ENCODE measurements at regions not wholly inside any gene's neighbourhood (a gene's known extent, or its start where the extent isn't known, plus 50 kb on each side); places are given as distances from the start of the nearest gene placed in this dataset.

DNA sequence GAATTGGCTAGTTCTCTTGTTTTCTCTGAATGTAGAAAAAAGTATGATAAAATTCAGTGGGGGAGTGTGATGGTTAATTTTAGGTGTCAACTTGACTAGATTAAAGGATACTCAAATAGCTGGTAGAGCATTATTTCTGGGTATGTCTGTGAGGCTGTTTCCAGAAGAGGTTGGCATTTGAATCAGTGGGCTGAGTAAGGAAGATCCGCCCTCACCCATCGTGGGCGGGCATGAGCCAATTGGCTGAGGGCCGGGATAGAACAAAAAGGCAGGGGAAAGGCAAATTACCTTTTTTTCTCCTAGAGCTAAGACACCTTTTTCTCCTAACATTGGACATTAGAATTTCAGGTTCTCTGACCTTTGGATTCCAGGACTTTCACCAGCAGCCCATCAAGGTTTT lies 667.6 kb upstream of the SLC8A1 start:
- Mint-ChIP-seq H3K27ac (no peak overlapping the region), H3K36me3 (ENCODE audit: low read depth) (no peaks in the 10 kb centered on the region), H3K9me3 (ENCODE audit: insufficient read depth) (no peaks in the 10 kb centered on the region), H3K27me3 (ENCODE audit: low read depth) (no peaks in the 10 kb centered on the region), H3K4me1 (ENCODE audit: low read depth) (no peaks in the 10 kb centered on the region), H3K4me3 (no peak overlapping the region)
- DNase-seq (no peak), ATAC-seq (no peak)
- CTCF ChIA-PET: no interaction called here
- POLR2A ChIA-PET: no interaction called here

DNA sequence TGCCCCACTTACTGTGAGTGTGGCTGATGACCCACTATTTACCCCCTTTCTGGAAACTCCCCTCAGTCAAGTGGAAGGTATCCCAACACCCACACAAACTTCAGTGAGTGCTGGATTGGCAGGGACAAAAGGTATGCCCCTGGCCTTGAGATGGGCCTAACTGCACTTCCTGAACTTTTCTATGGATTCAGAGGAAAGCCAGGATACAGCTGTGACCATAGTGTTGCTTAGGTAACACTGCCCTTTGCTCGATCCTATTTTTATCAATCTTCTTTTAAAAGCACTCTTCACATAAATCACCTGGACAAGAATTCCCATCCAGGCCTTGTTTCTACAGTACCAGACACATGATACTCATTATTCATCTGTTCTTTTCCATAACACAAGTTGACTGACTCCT lies 671.5 kb upstream of the SLC8A1 start:
- no peak overlapping the region for H3K27ac Mint-ChIP-seq
- H3K36me3 Mint-ChIP-seq (ENCODE audit: low read depth): no peaks in the 10 kb centered on the region
- no peak overlapping the region for H3K4me3 Mint-ChIP-seq
- no peaks in the 10 kb centered on the region for H3K27me3 Mint-ChIP-seq (ENCODE audit: low read depth)
- ChIA-PET POLR2A (no interaction called here), CTCF (interaction anchor here (1.2 kb wide), 1 partner anchor 10 kb away, joined by 3 read pairs; no protein-coding TSS in a partner anchor)
- no peak for DNase-seq
- H3K9me3 Mint-ChIP-seq (ENCODE audit: insufficient read depth): no peaks in the 10 kb centered on the region
- H3K4me1 Mint-ChIP-seq (ENCODE audit: low read depth): no peaks in the 10 kb centered on the region
- no peak for ATAC-seq

DNA sequence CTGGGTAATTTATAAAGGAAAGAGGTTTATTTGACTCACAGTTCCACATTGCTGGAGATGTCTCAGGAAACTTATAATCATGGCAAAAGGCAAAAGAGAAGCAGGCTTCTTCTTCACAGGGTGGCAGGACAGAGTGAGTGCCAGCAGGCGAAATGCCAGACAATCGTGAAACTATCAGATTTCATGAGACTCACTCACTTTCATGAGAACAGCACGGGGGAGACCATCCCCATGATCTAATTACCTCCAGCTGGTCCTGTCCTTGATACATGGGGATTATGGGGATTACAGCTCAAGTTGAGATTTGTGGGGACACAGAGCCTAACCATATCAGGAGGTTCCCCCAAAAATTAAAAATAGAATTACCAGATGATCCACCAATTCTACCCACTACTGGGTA lies 675.5 kb upstream of the SLC8A1 start:
- CTCF ChIA-PET: no interaction called here
- no peaks in the 10 kb centered on the region for H3K27me3 Mint-ChIP-seq (ENCODE audit: low read depth)
- H3K9me3 Mint-ChIP-seq (ENCODE audit: insufficient read depth): no peaks in the 10 kb centered on the region
- H3K4me1 Mint-ChIP-seq (ENCODE audit: low read depth): no peaks in the 10 kb centered on the region
- H3K4me3 Mint-ChIP-seq: no peak overlapping the region
- no peaks in the 10 kb centered on the region for H3K36me3 Mint-ChIP-seq (ENCODE audit: low read depth)
- ATAC-seq: no peak
- H3K27ac Mint-ChIP-seq: no peak overlapping the region
- DNase-seq: no peak
- POLR2A ChIA-PET: no interaction called here

DNA sequence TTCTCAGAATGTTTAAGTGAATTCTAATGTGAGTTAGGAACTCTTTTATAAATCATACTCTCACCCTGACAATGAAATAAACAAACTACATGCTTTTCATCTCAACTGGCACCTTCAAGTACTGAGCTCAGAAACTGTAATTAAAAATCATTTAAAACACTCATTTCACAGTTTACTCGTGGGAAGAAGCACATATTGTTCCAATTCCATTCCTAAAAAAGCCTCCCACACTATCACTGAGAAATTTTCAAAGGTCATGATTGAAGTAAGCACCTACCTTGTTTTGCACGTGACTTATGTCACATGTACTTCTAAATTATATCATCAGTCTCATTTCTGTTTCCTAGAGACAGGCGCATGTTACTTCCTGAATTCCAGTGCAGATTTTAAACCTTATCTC lies 678.1 kb upstream of the SLC8A1 start:
- POLR2A ChIA-PET: no interaction called here
- CTCF ChIA-PET: no interaction called here
- Mint-ChIP-seq H3K4me1 (ENCODE audit: low read depth) (no peaks in the 10 kb centered on the region), H3K9me3 (ENCODE audit: insufficient read depth) (no peaks in the 10 kb centered on the region), H3K36me3 (ENCODE audit: low read depth) (no peaks in the 10 kb centered on the region), H3K27ac (no peak overlapping the region), H3K4me3 (no peak overlapping the region), H3K27me3 (ENCODE audit: low read depth) (no peaks in the 10 kb centered on the region)
- ATAC-seq (no peak), DNase-seq (no peak)

DNA sequence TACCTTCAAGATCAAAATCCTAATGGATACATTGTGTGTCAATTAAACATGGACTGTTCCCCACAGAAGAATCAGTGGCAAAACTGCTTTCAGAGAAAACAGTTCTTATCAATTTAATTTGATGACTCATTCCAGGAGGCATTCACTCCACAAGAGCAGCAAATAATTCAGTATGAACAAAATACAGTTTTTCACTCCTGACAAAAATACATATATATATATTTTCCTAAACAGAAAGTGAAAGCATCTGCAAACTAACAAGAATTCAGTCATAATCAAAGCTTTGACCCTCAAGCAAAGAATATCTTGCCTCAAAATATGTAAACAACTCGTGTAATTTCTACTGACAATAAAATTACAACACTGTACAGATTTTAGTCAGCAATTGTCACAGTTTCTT lies 685.1 kb upstream of the SLC8A1 start:
- H3K27ac Mint-ChIP-seq: no peak overlapping the region
- DNase-seq (no peak), ATAC-seq (no peak)
- H3K4me1 Mint-ChIP-seq (ENCODE audit: low read depth): no peaks in the 10 kb centered on the region
- ChIA-PET CTCF (no interaction called here), POLR2A (no interaction called here)
- no peak overlapping the region for H3K4me3 Mint-ChIP-seq
- H3K27me3 Mint-ChIP-seq (ENCODE audit: low read depth): no peaks in the 10 kb centered on the region
- H3K36me3 Mint-ChIP-seq (ENCODE audit: low read depth): no peaks in the 10 kb centered on the region
- no peaks in the 10 kb centered on the region for H3K9me3 Mint-ChIP-seq (ENCODE audit: insufficient read depth)

GRCh38 chr2:41141146-41141791 lies 689.4 kb upstream of the SLC8A1 start:
- ATAC-seq (no peak), DNase-seq (no peak)
- Mint-ChIP-seq H3K4me1 (ENCODE audit: low read depth) (no peaks in the 10 kb centered on the region), H3K4me3 (no peak overlapping the region), H3K27me3 (ENCODE audit: low read depth) (no peaks in the 10 kb centered on the region), H3K9me3 (ENCODE audit: insufficient read depth) (no peaks in the 10 kb centered on the region), H3K27ac (no peak overlapping the region), H3K36me3 (ENCODE audit: low read depth) (no peaks in the 10 kb centered on the region)
- POLR2A ChIA-PET: no interaction called here
- CTCF ChIA-PET: no interaction called here

- no peak overlapping the region for H3K4me3 Mint-ChIP-seq
Observed at GRCh38 chr2:41142478-41142877, 690.6 kb upstream of the SLC8A1 start.

DNA sequence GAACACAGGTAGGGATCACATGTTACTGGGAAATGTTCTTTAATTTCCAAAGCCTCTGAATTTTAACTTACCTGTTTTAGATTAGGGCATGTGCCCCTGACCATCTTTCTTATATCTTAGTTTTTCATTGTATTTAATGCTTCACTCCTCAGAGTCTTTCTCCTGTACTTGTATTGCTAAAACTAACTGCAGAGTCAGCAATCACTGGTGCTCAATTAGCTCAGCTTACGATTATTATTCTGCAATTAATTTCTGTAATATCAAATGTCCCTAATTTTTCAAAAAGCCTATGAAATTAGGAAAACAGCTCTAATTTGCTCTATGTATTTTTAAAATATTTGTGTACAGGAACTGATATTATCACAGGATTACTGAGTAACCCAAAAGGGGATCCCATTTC lies 693.2 kb upstream of the SLC8A1 start:
- POLR2A ChIA-PET: no interaction called here
- Mint-ChIP-seq H3K4me3 (no peak overlapping the region), H3K9me3 (ENCODE audit: insufficient read depth) (no peaks in the 10 kb centered on the region), H3K36me3 (ENCODE audit: low read depth) (no peaks in the 10 kb centered on the region), H3K4me1 (ENCODE audit: low read depth) (no peaks in the 10 kb centered on the region), H3K27ac (no peak overlapping the region), H3K27me3 (ENCODE audit: low read depth) (no peaks in the 10 kb centered on the region)
- no peak for ATAC-seq
- CTCF ChIA-PET: no interaction called here
- DNase-seq: no peak

More at GRCh38 chr2:41142478-41142877, 690.6 kb upstream of the SLC8A1 start:
- Mint-ChIP-seq H3K27ac (no peak overlapping the region), H3K9me3 (ENCODE audit: insufficient read depth) (no peaks in the 10 kb centered on the region), H3K27me3 (ENCODE audit: low read depth) (no peaks in the 10 kb centered on the region), H3K36me3 (ENCODE audit: low read depth) (no peaks in the 10 kb centered on the region), H3K4me1 (ENCODE audit: low read depth) (no peaks in the 10 kb centered on the region)
- POLR2A ChIA-PET: no interaction called here
- CTCF ChIA-PET: no interaction called here
- no peak for DNase-seq
- ATAC-seq: no peak

- H3K36me3 Mint-ChIP-seq (ENCODE audit: low read depth): no peaks in the 10 kb centered on the region
- CTCF ChIA-PET: no interaction called here
- ATAC-seq: no peak
- H3K27me3 Mint-ChIP-seq (ENCODE audit: low read depth): no peaks in the 10 kb centered on the region
- no peak overlapping the region for H3K27ac Mint-ChIP-seq
- H3K4me3 Mint-ChIP-seq: no peak overlapping the region
- no peaks in the 10 kb centered on the region for H3K9me3 Mint-ChIP-seq (ENCODE audit: insufficient read depth)
- POLR2A ChIA-PET: no interaction called here
- H3K4me1 Mint-ChIP-seq (ENCODE audit: low read depth): no peaks in the 10 kb centered on the region
- DNase-seq: no peak
Observed at GRCh38 chr2:41149054-41149453, 697.2 kb upstream of the SLC8A1 start.

DNA sequence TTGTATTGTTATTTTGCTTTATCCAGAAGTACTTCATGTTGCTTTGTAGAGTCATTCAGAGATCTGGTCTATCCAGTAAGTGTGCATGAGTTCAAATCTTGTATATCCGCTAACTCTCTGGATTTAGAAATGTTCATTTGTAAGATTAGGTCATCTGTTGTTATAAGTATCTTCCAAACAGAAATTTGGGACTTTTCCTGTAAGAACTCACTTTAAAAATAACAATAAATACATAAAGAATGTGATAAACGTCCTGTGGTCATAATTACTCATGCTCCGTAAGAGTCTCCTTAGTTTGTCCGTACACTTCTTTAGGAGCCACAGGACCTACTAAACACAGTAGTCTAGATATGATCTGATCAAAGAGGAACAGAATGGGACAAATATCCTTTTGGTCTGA lies 699.9 kb upstream of the SLC8A1 start:
- ChIA-PET CTCF (no interaction called here), POLR2A (no interaction called here)

GRCh38 chr2:41152318-41152717 lies 700.4 kb upstream of the SLC8A1 start:
- CTCF ChIA-PET: no interaction called here
- ATAC-seq: no peak

More for the DNA sequence above, 699.9 kb upstream of the SLC8A1 start:
- ATAC-seq (no peak), DNase-seq (no peak)
- no peaks in the 10 kb centered on the region for H3K4me1 Mint-ChIP-seq (ENCODE audit: low read depth)
- H3K4me3 Mint-ChIP-seq: no peak overlapping the region
- H3K9me3 Mint-ChIP-seq (ENCODE audit: insufficient read depth): peaks cover 2% of the 10 kb centered on the region
- no peaks in the 10 kb centered on the region for H3K36me3 Mint-ChIP-seq (ENCODE audit: low read depth)
- H3K27me3 Mint-ChIP-seq (ENCODE audit: low read depth): no peaks in the 10 kb centered on the region
- H3K27ac Mint-ChIP-seq: no peak overlapping the region

DNA sequence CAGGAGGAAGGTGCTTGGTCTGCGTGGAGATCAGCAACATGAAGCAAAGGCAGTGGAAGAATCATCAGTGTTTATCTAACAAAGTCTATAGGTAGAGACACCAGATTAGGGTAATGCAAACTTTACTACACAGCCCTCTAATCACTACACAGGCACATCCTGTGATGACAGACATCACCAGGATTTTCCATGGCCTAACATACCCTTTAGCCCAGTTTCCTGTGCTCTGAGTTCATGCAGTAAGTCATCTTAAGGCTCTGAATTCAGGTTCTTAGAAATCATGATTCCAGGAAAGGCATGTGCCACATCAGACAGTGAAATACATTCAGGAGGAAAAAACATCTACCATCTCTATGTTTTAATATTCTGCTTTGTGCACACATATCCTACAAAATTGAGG lies 708.5 kb upstream of the SLC8A1 start:
- peak; percentile 28 for DNase-seq
- CTCF ChIA-PET: no interaction called here

More at GRCh38 chr2:41152318-41152717, 700.4 kb upstream of the SLC8A1 start:
- DNase-seq: no peak
- Mint-ChIP-seq H3K4me3 (no peak overlapping the region), H3K27ac (no peak overlapping the region), H3K4me1 (ENCODE audit: low read depth) (no peaks in the 10 kb centered on the region), H3K36me3 (ENCODE audit: low read depth) (no peaks in the 10 kb centered on the region), H3K27me3 (ENCODE audit: low read depth) (no peaks in the 10 kb centered on the region), H3K9me3 (ENCODE audit: insufficient read depth) (peaks cover 5% of the 10 kb centered on the region)
- POLR2A ChIA-PET: no interaction called here

DNA sequence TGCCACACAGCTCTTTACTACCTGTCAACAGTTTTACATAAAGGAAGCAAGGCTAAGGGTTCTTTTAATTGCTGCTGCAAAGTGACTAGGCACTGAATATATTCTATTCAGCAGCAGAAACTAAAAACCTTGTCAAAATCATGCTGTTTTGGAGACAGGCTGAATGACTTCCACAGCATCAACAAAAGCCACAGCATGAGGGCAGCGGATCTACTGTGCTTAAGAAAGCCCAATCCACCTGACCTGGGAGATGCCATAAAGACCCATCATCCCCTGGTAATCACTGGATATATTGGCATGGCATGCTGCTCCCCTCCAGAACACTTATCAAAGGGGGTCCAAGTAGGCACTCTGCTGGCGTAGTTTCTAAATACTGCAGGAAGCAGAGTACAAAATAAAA lies 715.1 kb upstream of the SLC8A1 start:
- POLR2A ChIA-PET: no interaction called here
- ATAC-seq (no peak), DNase-seq (no peak)
- Mint-ChIP-seq H3K27ac (no peak overlapping the region), H3K4me1 (ENCODE audit: low read depth) (no peaks in the 10 kb centered on the region), H3K36me3 (ENCODE audit: low read depth) (no peaks in the 10 kb centered on the region), H3K4me3 (no peak overlapping the region), H3K27me3 (ENCODE audit: low read depth) (no peaks in the 10 kb centered on the region), H3K9me3 (ENCODE audit: insufficient read depth) (no peaks in the 10 kb centered on the region)
- CTCF ChIA-PET: no interaction called here

More for the DNA sequence above, 708.5 kb upstream of the SLC8A1 start:
- H3K4me3 Mint-ChIP-seq: no peak overlapping the region
- POLR2A ChIA-PET: no interaction called here
- peaks cover 10% of the 10 kb centered on the region for H3K4me1 Mint-ChIP-seq (ENCODE audit: low read depth)
- peak; percentile 70 for ATAC-seq
- peak overlapping the region; percentile 74 for H3K27ac Mint-ChIP-seq
- H3K27me3 Mint-ChIP-seq (ENCODE audit: low read depth): no peaks in the 10 kb centered on the region
- no peaks in the 10 kb centered on the region for H3K36me3 Mint-ChIP-seq (ENCODE audit: low read depth)
- H3K9me3 Mint-ChIP-seq (ENCODE audit: insufficient read depth): peaks cover 5% of the 10 kb centered on the region
